ENCODE measurements at regions not wholly inside any gene's neighbourhood (a gene's known extent, or its start where the extent isn't known, plus 50 kb on each side); places are given as distances from the start of the nearest gene placed in this dataset.
"Not testable (repeated sequence)": the region's sequence is repeated elsewhere in the genome, so short reads cannot be mapped to it uniquely, and the experiment has no call there.

DNA sequence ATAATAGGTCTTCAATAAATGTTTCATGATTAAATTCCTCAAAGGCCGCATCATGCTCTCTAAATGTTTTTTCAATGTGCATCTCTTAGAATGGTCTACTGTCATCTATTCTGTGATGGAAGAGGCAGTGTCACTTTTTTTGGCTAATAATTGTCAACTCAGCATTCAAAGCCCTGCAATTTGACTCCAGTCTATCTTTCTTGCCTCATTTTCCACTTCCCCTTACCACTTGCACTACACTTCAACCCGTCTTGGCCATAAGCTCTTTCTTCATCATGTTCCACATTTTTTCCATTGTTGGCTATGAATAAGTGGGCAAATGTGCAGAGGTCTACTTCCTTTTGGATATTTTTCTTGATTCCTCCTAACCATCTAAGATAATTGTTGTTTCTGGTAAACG lies 59.2 kb upstream of the POMZP3 start:
- H3K27ac ChIP-seq; H3K27me3 ChIP-seq; intact Hi-C loops (cut with DNase I; ENCODE audit: low total_unique reads): not testable (repeated sequence)

DNA sequence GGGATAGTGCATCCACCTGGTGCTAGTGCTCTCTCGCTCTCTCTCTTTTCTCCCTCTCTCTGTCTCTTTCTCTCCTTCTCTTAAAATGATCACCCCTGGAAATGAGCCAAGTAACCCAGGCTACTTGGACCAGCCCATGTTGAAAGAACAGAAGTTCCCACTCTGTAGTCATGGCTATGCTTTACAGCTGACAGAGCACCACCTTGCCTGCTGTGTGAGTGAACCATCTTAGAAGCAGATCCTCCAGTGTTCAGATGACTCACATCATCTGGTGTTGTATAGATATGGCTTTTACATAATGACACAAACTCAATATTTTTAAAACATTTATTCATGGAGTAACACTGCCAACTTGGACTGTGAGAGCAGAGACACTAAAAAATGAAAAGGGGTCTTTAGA lies 57.7 kb upstream of the POMZP3 start:
- H3K27me3 ChIP-seq; H3K4me3 ChIP-seq; H3K27ac ChIP-seq; H3K4me1 ChIP-seq; DNase-seq; intact Hi-C loops (cut with DNase I; ENCODE audit: low total_unique reads); H3K36me3 ChIP-seq; H3K9me3 ChIP-seq: not testable (repeated sequence)

More for the DNA sequence above, 59.2 kb upstream of the POMZP3 start:
- not testable (repeated sequence) for H3K4me3 ChIP-seq, DNase-seq, H3K4me1 ChIP-seq, H3K36me3 ChIP-seq, H3K9me3 ChIP-seq

DNA sequence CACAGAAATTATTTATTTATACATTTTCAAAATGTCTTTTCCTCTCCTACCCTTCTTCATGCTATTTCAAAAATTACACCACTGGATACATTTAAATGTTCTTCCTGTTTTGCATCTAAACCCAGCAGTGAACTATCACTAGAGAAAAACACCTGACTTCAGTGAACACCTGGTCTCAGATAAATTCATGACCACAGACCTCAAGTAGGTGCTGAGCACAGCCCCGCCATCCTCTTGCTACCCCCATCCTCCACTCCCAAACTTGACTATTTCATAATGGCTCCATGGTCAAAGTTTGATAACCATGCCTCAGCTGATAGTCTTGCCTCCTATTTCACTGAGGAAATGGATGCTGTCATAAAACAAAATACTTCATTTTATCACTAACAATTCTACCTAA lies 56.6 kb upstream of the POMZP3 start:
- intact Hi-C loops (cut with DNase I; ENCODE audit: low total_unique reads), result not testable (repeated sequence)

DNA sequence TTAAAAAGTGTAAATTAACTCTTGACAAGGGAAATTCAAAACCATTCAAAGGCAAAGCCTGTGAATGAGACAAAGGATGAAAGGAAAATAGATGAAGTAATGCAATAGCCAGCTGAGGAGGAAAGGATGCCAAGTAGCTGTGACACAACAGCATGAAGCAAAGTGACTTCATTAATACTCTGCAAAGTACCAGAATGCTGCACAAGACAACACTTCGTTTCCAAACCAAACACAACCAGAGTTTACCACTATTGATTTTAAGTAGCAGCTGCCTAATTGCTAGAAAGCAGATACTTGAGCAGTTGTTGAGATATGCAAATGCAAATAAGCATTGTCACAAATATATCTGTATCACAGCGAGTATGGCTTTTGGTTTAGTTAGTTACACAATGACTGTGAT lies 54.7 kb upstream of the POMZP3 start:
- H3K9me3 ChIP-seq; H3K27ac ChIP-seq; H3K4me3 ChIP-seq; H3K27me3 ChIP-seq; H3K4me1 ChIP-seq; DNase-seq; H3K36me3 ChIP-seq; intact Hi-C loops (cut with DNase I; ENCODE audit: low total_unique reads): not testable (repeated sequence)

More for the DNA sequence above, 56.6 kb upstream of the POMZP3 start:
- not testable (repeated sequence) for DNase-seq, H3K4me3 ChIP-seq, H3K27me3 ChIP-seq, H3K4me1 ChIP-seq, H3K27ac ChIP-seq, H3K36me3 ChIP-seq, H3K9me3 ChIP-seq

DNA sequence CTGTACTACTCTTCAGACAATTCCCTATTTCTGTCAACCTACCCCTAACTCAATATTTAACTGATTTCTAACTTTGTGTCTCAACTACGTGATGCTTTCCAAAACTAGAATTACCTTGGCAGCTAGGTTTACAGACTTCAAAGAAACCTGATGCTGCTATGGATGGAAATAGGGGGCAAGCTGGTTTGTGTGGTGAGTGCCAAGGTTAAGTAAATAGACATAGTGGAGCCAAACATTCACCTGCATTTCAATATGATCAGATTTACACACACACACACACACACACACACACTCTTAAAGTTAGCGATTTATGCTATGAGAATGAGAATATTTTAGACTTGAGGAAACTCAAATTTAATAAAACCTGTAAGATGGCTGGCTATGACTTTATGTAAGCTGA lies 52.1 kb upstream of the POMZP3 start:
- H3K27me3 ChIP-seq; H3K9me3 ChIP-seq; H3K27ac ChIP-seq; H3K36me3 ChIP-seq; intact Hi-C loops (cut with DNase I; ENCODE audit: low total_unique reads); H3K4me3 ChIP-seq; DNase-seq; H3K4me1 ChIP-seq: not testable (repeated sequence)

DNA sequence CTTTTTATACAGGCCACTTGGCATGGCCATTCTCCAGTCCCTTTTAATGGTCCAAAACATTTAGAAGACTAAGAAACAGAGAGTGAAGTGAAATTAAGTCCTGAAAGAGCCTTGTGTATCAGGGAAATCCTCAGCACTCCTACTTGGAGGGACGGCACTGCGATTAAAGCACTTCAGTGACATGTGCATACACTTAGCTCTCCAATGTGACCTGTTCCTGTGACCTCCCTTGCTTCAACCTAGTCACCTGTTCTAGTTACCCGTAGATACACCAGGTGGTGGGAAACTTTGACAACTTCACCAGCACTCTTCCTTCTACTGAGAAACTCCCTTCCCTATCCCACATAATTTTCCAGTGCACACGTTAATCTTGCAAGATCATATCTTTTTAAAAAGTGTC lies 51.4 kb upstream of the POMZP3 start:
- H3K27ac ChIP-seq; intact Hi-C loops (cut with DNase I; ENCODE audit: low total_unique reads): not testable (repeated sequence)

DNA sequence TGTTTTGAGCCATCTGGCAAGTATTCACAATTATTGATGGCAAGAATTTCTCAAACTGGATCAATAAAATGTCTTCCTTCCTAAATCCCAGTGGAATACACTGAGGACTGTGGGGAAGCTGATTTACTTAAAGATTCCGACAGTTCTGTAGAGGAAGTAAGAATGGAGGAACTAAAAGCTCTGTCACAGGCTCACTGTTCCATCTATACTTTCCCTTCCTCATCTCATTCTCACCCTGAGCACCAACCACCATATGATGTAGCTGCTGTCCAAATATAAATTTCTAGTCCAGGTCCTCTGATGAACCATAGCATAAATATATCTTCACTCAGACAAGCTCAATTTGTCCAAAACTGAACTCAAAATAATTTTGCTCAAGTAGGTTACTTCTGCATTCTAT lies 49.8 kb upstream of the POMZP3 start:
- DNase-seq; H3K36me3 ChIP-seq; H3K27me3 ChIP-seq; intact Hi-C loops (cut with DNase I; ENCODE audit: low total_unique reads); H3K4me3 ChIP-seq; H3K27ac ChIP-seq; H3K4me1 ChIP-seq; H3K9me3 ChIP-seq: not testable (repeated sequence)

More for the DNA sequence above, 51.4 kb upstream of the POMZP3 start:
- not testable (repeated sequence) for H3K9me3 ChIP-seq, H3K27me3 ChIP-seq, H3K36me3 ChIP-seq, H3K4me3 ChIP-seq, DNase-seq, H3K4me1 ChIP-seq

All from tibial artery (tissue), 4 donors.